B cell (primary cell): ENCODE measurements at regions not wholly inside any gene's neighbourhood (a gene's known extent, or its start where the extent isn't known, plus 50 kb on each side); places are given as distances from the start of the nearest gene placed in this dataset.

Experiments used
- ATAC-seq: fragments of 200-7000 bp; cut with Tn5 transposase; one replicate; pipeline ENCODE4 v1.10.0; 2021; ENCODE audit warnings: low read depth, mild to moderate bottlenecking, moderate number of reproducible peaks, moderate library complexity
- CTCF ChIA-PET: fragments of 350-600 bp; sonication (Branson Sonifier 250); formaldehyde crosslinking; loops from one replicate; lab custom pipeline; 2021; ENCODE audit warnings: antibody characterized with exemption, inconsistent platforms; lab: Charles Lee
- POLR2A ChIA-PET: fragments of 350-600 bp; sonication (Branson Sonifier 250); formaldehyde crosslinking; loops from one replicate; lab custom pipeline; 2021; ENCODE audit warnings: antibody characterized with exemption; lab: Charles Lee
- DNase-seq: peaks from one replicate; pipeline ENCODE4 v3.0.0; 2013
- H2AFZ ChIP-seq: 2 replicates; pipeline ENCODE4 v1.6.1; 2012; ENCODE audit warnings: mild to moderate bottlenecking, low read depth, low read length; ENCODE audit not compliant: insufficient read depth, poor library complexity, severe bottlenecking
- H3K27ac ChIP-seq, 2 donors: 1 replicate in 1 of 2; 2 replicates in 1 of 2; pipeline ENCODE4 v1.5.1; 2012 to 2013; ENCODE audit warnings: low read length in 2 of 2, mild to moderate bottlenecking in 2 of 2, moderate library complexity in 1 of 2
- H3K27me3 ChIP-seq, 4 experiments: fragments of 200-600 bp in 1 of 4; sonication (generic) in 1 of 4; replicated peaks in 1 of 4; 1 replicate in 2 of 4; 2 replicates in 2 of 4; pipeline versions ENCODE4 v1.6.1 to v1.7.0; 2013 to 2016; ENCODE audit warnings: low read length in 3 of 4, mild to moderate bottlenecking in 2 of 4, mixed read lengths in 1 of 4, moderate library complexity in 1 of 4; ENCODE audit not compliant: insufficient read depth in 4 of 4, control insufficient read depth in 3 of 4; ENCODE audit errors: control extremely low read depth in 1 of 4
- H3K36me3 ChIP-seq, 2 experiments: replicated peaks in 1 of 2; 1 replicate in 1 of 2; 2 replicates in 1 of 2; pipeline versions ENCODE4 v1.6.1 to v1.7.1; 2013; ENCODE audit warnings: low read length in 1 of 2; ENCODE audit not compliant: insufficient read depth in 2 of 2, control insufficient read depth in 1 of 2; ENCODE audit errors: control extremely low read depth in 1 of 2, extremely low read depth in 1 of 2
- H3K4me1 ChIP-seq, 2 donors: fragments of 200-600 bp in 1 of 2; sonication (generic) in 1 of 2; 1 replicate in 1 of 2; 2 replicates in 1 of 2; pipeline versions ENCODE4 v1.5.1 to v1.6.1; 2013 to 2017; ENCODE audit warnings: low read length in 2 of 2; ENCODE audit not compliant: control insufficient read depth in 2 of 2, insufficient read depth in 2 of 2
- H3K4me2 ChIP-seq: replicated peaks from 2 replicates; pipeline ENCODE3; 2012; ENCODE audit warnings: mild to moderate bottlenecking, low read depth, low read length; ENCODE audit not compliant: poor library complexity, severe bottlenecking
- H3K4me3 ChIP-seq, 5 experiments: fragments of 200-600 bp in 1 of 5; sonication (generic) in 1 of 5; 1 replicate in 3 of 5; 2 replicates in 2 of 5; pipeline versions ENCODE4 v1.5.1 to v1.7.0; 2011 to 2016; ENCODE audit warnings: low read length in 4 of 5, mild to moderate bottlenecking in 4 of 5, low read depth in 2 of 5, control low read depth in 1 of 5, moderate library complexity in 1 of 5; ENCODE audit not compliant: insufficient read depth in 1 of 5; ENCODE audit errors: control extremely low read depth in 1 of 5, extremely low read depth in 1 of 5
- H3K79me2 ChIP-seq: fragments of 200-600 bp; sonication (generic); one replicate; pipeline ENCODE4 v1.6.0; 2016; ENCODE audit warnings: low read length; ENCODE audit not compliant: control insufficient read depth, insufficient read depth
- H3K9ac ChIP-seq: fragments of 200-600 bp; sonication (generic); 2 replicates; pipeline ENCODE4 v1.6.1; 2017; ENCODE audit warnings: mild to moderate bottlenecking, low read length, moderate library complexity
- H3K9me3 ChIP-seq, 3 donors: one replicate each; pipeline versions ENCODE4 v1.6.1 to v1.7.1; 2013; ENCODE audit warnings: low read length in 2 of 3; ENCODE audit not compliant: control insufficient read depth in 2 of 3, insufficient read depth in 1 of 3; ENCODE audit errors: control extremely low read depth in 1 of 3
- H4K20me1 ChIP-seq: 2 replicates; pipeline ENCODE4 v1.6.0; 2012; ENCODE audit warnings: mild to moderate bottlenecking, low read length; ENCODE audit not compliant: insufficient read depth, control insufficient read depth, poor library complexity, severe bottlenecking
- H3K27ac Mint-ChIP-seq: one replicate; pipeline ENCODE4 v1.8.0; 2021; ENCODE audit warnings: mixed read lengths
- H3K27me3 Mint-ChIP-seq: one replicate; pipeline ENCODE4 v1.8.0; 2021; ENCODE audit warnings: mixed read lengths
- H3K4me1 Mint-ChIP-seq: one replicate; pipeline ENCODE4 v1.8.0; 2021; ENCODE audit warnings: mixed read lengths
- H3K4me3 Mint-ChIP-seq: one replicate; pipeline ENCODE4 v1.8.0; 2021; ENCODE audit warnings: mixed read lengths
- H3K9me3 Mint-ChIP-seq: one replicate; pipeline ENCODE4 v1.8.0; 2022; ENCODE audit warnings: mixed read lengths; ENCODE audit not compliant: insufficient read depth
- EZH2 ChIP-seq: IDR thresholded peaks from 2 replicates; pipeline ENCODE4 v1.6.1; 2012; ENCODE audit warnings: borderline replicate concordance, low read depth, mild to moderate bottlenecking, moderate library complexity, low read length; ENCODE audit not compliant: insufficient read depth, poor library complexity, severe bottlenecking
- WGBS: methylation state at CpG from one replicate; pipeline ENCODE4 v1.1.5; 2013; ENCODE audit warnings: missing lambda C conversion rate; ENCODE audit not compliant: insufficient coverage; 5-methylcytosine and 5-hydroxymethylcytosine counted together
- intact Hi-C: fragments of 100-400 bp; cut with micrococcal nuclease; formaldehyde crosslinking; loops from one replicate; pipeline ENCODE4 v1.10.0; 2022
- TF ChIP-seq, protein P1 (sequence below): fragments of 200-600 bp; IDR thresholded peaks from one replicate; pipeline ENCODE4 v1.8.0; 2022; ENCODE audit warnings: antibody characterized with exemption, mild to moderate bottlenecking

DNA sequence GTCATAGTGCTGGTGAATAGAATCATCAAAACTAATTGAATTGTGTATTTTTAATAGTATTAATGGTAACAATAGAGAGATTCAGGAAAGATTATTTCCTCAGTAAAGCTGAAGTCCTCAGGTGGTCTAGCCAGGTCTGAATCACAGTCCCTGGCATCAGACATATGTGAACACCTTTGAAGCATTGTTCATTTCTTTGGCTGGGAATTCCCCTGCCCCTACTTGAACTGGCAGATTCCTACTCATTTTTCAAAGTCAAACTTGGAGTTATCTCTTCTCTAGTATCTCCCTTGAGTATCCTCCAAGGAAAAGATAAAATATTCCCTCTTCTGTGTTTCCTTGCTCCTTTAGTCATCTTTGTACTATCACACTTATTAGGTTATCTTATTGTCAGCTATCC is 759.8 kb downstream of the ADGRL2 start:
- Histone ChIP-seq H3K27ac (no peak overlapping the region), H3K4me2 (no peak overlapping the region), H3K36me3 (no peaks in the 10 kb centered on the region), H3K4me1 (peaks cover 0 to 3% of the 10 kb centered on the region in 2 donors), H3K9me3 (no peaks in the 10 kb centered on the region), H4K20me1 (no peaks in the 10 kb centered on the region), H3K9ac (no peak overlapping the region), H2AFZ (no peak overlapping the region), H3K4me3 (no peak overlapping the region), H3K79me2 (no peaks in the 10 kb centered on the region), H3K27me3 (no peaks in the 10 kb centered on the region)
- CTCF ChIA-PET = no interaction called here
- no peaks in the 10 kb centered on the region for H3K4me1 Mint-ChIP-seq
- H3K27me3 Mint-ChIP-seq = no peaks in the 10 kb centered on the region
- H3K9me3 Mint-ChIP-seq = peaks cover 2% of the 10 kb centered on the region
- H3K27ac Mint-ChIP-seq = no peak overlapping the region
- ATAC-seq = no peak
- intact Hi-C loops = no loop called here
- no peak overlapping the region for H3K4me3 Mint-ChIP-seq
- no peak for TF ChIP-seq EZH2
- TF ChIP-seq, protein P1, sequence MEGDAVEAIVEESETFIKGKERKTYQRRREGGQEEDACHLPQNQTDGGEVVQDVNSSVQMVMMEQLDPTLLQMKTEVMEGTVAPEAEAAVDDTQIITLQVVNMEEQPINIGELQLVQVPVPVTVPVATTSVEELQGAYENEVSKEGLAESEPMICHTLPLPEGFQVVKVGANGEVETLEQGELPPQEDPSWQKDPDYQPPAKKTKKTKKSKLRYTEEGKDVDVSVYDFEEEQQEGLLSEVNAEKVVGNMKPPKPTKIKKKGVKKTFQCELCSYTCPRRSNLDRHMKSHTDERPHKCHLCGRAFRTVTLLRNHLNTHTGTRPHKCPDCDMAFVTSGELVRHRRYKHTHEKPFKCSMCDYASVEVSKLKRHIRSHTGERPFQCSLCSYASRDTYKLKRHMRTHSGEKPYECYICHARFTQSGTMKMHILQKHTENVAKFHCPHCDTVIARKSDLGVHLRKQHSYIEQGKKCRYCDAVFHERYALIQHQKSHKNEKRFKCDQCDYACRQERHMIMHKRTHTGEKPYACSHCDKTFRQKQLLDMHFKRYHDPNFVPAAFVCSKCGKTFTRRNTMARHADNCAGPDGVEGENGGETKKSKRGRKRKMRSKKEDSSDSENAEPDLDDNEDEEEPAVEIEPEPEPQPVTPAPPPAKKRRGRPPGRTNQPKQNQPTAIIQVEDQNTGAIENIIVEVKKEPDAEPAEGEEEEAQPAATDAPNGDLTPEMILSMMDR = no peak
- no peak for DNase-seq
- POLR2A ChIA-PET = no interaction called here

DNA sequence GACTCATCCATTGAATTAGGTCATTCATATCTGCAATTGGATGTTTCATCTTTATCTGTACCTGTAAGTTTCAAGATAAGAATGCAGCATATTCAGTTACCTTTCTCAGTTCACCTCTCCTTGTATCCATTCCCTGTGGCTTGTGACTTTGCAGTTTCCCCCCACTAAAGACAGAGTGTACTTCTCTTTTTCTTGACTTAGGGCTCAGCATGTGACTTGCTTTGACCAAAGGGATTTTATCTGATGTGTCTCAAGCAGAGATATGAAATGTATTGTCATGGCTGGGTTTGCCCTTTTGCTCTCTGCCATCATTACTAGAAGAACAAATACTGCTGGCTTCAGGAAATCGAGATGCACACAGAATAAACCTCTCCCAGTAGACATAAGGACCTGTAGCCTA is 754.8 kb downstream of the ADGRL2 start:
- Histone ChIP-seq H3K27ac (no peak overlapping the region), H3K4me2 (no peak overlapping the region), H2AFZ (no peak overlapping the region), H3K79me2 (no peaks in the 10 kb centered on the region), H3K4me3 (no peak overlapping the region), H3K36me3 (no peaks in the 10 kb centered on the region), H3K9ac (no peak overlapping the region), H4K20me1 (no peaks in the 10 kb centered on the region), H3K9me3 (peaks cover 0 to 3% (median 0%) of the 10 kb centered on the region in 3 donors), H3K27me3 (no peaks in the 10 kb centered on the region), H3K4me1 (no peaks in the 10 kb centered on the region)
- H3K4me3 Mint-ChIP-seq = no peak overlapping the region
- ATAC-seq = no peak
- H3K27ac Mint-ChIP-seq = no peak overlapping the region
- no peak for DNase-seq
- ChIA-PET POLR2A (no interaction called here), CTCF (no interaction called here)
- intact Hi-C loops = no loop called here
- peaks cover 6% of the 10 kb centered on the region for H3K9me3 Mint-ChIP-seq
- no peaks in the 10 kb centered on the region for H3K27me3 Mint-ChIP-seq
- no peaks in the 10 kb centered on the region for H3K4me1 Mint-ChIP-seq
- TF ChIP-seq, protein P1 = no peak
- TF ChIP-seq EZH2 = no peak
- WGBS = no CpG with 5 or more reads among the region's 1 CpG
